HL-60 (cell line): ENCODE measurements at regions not wholly inside any gene's neighbourhood (a gene's known extent, or its start where the extent isn't known, plus 50 kb on each side); places are given as distances from the start of the nearest gene placed in this dataset.

Experiments
- POLR2AphosphoS5 ChIP-seq: IDR thresholded peaks from 2 replicates; pipeline ENCODE4 v1.6.1; 2012; ENCODE audit warnings: low read depth
- TF ChIP-seq, protein P1 (sequence below): IDR thresholded peaks from 2 replicates; pipeline ENCODE4 v1.6.1; 2012; ENCODE audit warnings: low read depth; ENCODE audit not compliant: insufficient replicate concordance

GRCh38 chr13:78040205-78040830 lies 121.7 kb upstream of the EDNRB start:
- no peak for TF ChIP-seq POLR2AphosphoS5
- TF ChIP-seq, protein P1, sequence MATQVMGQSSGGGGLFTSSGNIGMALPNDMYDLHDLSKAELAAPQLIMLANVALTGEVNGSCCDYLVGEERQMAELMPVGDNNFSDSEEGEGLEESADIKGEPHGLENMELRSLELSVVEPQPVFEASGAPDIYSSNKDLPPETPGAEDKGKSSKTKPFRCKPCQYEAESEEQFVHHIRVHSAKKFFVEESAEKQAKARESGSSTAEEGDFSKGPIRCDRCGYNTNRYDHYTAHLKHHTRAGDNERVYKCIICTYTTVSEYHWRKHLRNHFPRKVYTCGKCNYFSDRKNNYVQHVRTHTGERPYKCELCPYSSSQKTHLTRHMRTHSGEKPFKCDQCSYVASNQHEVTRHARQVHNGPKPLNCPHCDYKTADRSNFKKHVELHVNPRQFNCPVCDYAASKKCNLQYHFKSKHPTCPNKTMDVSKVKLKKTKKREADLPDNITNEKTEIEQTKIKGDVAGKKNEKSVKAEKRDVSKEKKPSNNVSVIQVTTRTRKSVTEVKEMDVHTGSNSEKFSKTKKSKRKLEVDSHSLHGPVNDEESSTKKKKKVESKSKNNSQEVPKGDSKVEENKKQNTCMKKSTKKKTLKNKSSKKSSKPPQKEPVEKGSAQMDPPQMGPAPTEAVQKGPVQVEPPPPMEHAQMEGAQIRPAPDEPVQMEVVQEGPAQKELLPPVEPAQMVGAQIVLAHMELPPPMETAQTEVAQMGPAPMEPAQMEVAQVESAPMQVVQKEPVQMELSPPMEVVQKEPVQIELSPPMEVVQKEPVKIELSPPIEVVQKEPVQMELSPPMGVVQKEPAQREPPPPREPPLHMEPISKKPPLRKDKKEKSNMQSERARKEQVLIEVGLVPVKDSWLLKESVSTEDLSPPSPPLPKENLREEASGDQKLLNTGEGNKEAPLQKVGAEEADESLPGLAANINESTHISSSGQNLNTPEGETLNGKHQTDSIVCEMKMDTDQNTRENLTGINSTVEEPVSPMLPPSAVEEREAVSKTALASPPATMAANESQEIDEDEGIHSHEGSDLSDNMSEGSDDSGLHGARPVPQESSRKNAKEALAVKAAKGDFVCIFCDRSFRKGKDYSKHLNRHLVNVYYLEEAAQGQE, result no peak
